ENCODE measurements at regions not wholly inside any gene's neighbourhood (a gene's known extent, or its start where the extent isn't known, plus 50 kb on each side); places are given as distances from the start of the nearest gene placed in this dataset.
"Not testable (repeated sequence)": the region's sequence is repeated elsewhere in the genome, so short reads cannot be mapped to it uniquely, and the experiment has no call there.

GRCh38 chr4:96952610-96953009, 1112.7 kb downstream of the PDHA2 start:
- DNase-seq (ENCODE audit: low read depth in 2 of 2), result no peak

DNA sequence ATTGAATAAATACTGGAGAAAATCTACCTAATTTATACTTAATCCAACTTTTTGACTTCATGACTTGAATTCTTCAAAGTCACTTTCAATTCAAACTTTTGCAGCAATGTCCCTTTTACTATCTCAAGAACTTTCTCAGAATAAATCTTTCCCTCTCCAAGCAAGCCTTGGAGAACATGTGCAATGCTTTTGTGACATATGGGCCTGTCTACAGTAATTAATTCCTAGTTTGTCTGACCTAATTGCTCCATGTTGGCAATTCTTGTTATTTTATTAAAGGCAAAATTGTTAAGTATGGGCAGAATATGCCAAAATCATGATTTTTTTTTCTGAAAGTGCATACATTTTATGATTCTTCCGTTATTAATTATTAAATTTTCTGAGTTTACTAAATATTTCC, 1115.3 kb downstream of the PDHA2 start:
- DNase-seq (ENCODE audit: low read depth in 2 of 2), result no peak

GRCh38 chr4:96955691-96956090, 1115.8 kb downstream of the PDHA2 start:
- no peak for DNase-seq (ENCODE audit: low read depth in 2 of 2)

DNA sequence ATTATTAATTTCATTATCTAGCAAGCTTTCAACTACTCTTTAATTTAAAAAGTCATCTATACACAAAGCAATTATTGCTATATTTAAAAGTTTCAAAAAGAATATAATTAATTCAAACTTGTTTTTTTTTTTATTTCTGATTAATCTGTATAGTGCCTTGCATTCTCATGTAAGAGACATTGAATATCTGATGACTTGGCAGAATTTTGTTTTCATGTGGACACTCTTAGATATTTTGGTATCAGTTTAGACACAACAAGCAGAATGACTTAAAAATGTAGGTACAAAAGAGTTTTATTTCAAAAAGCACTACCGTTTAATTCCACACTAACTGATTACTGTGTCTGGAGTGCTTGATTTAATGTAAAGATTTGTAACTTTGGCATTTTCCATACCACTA, 1129.6 kb downstream of the PDHA2 start:
- no peak for DNase-seq (ENCODE audit: low read depth in 2 of 2)

DNA sequence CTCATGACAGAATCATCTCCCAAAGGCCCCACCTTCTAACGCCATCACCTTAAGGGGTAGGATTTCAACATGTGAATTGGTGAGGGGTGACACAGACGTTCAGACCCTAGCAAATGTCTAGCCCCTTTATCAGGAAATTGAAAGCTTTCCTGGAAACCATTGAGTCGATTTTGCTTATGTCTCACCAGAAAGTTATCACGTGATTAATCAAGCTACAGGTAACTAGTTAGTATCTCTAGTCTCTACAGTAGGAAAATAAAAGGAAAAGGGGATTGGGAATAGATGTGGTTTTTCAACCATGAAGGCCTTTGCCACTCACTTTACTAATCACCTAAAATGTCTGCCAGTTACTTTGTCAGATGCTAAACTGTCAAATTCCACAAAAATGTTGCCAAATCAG, 1133.0 kb downstream of the PDHA2 start:
- DNase-seq (ENCODE audit: low read depth in 2 of 2), result no peak

GRCh38 chr4:96974295-96974694, 1134.4 kb downstream of the PDHA2 start:
- DNase-seq (ENCODE audit: low read depth in 2 of 2), result no peak

- DNase-seq (ENCODE audit: low read depth in 2 of 2), result no peak
Measured at GRCh38 chr4:96983830-96984229, 1143.9 kb downstream of the PDHA2 start.

DNA sequence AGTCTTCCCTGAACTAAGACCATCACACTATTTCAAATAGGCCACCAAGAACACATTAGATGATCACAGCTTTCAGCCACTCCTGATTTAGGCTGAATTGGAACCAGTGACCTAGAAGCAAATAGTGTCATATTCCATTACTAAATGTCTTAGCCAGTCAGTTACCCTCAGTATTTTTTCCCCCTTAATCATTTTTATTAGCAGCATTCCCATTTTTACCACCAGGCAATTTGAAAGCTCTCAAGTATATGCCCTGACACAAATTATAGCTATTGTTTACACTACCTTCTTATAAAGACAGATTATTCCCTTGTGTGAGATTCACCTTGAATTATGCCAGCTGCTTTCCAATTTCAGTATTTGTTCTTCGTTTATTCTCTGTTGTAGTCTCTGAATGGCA, 1146.9 kb downstream of the PDHA2 start:
- no peak for DNase-seq (ENCODE audit: low read depth in 2 of 2)

GRCh38 chr4:96991083-96991482, 1151.2 kb downstream of the PDHA2 start:
- no peak for DNase-seq (ENCODE audit: low read depth in 2 of 2)

GRCh38 chr4:96992443-96992842, 1150.8 kb downstream of the STPG2 start:
- no peak for DNase-seq (ENCODE audit: low read depth in 2 of 2)

- no peak for DNase-seq (ENCODE audit: low read depth in 2 of 2)
Measured at GRCh38 chr4:96993560-96993959, 1149.7 kb downstream of the STPG2 start.

DNA sequence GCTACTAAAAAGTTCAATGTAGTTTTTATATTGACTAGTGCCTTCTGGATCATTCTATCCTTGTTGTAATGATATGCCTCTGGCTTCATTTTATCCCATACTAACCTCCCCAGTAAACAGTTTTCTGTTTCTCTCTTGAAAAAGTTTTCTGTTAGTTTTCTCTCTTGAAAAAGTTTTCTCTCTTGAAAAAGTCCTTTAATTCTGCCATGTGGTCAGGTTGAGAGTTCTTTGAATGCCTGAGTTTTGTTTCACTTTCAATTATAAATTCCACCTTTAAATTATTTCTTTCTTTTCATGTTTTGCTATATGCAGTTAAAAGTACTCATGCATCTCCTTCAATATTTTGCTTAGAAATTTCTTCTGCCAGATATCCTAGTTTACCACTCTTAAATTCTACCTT, 1139.6 kb downstream of the STPG2 start:
- no peak for DNase-seq (ENCODE audit: low read depth in 2 of 2)

DNA sequence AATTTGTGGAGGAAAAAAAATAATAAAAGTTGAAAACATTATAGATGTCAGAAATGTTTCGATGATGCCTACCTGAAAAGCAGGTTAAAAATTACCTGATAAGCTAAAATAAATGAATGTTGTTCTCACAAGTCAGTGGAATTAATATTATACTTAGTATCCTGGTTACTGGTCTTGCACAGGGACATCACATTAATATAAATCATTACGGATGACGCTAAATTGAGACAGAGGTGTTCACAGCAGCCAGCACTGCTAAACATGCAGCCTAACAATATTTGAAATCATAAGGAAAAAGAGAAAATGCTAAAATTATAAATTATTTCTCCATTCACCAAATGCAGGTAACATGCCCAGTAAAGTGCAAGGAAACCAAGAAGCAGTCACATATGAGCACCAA, 1130.0 kb downstream of the STPG2 start:
- DNase-seq (ENCODE audit: low read depth in 2 of 2), result no peak

GRCh38 chr4:97013711-97014110, 1129.6 kb downstream of the STPG2 start:
- DNase-seq (ENCODE audit: low read depth in 2 of 2), result no peak

GRCh38 chr4:97015301-97015700, 1128.0 kb downstream of the STPG2 start:
- DNase-seq (ENCODE audit: low read depth in 2 of 2), result no peak

- no peak for DNase-seq (ENCODE audit: low read depth in 2 of 2)
Measured at GRCh38 chr4:97016186-97016907, 1126.9 kb downstream of the STPG2 start.

DNA sequence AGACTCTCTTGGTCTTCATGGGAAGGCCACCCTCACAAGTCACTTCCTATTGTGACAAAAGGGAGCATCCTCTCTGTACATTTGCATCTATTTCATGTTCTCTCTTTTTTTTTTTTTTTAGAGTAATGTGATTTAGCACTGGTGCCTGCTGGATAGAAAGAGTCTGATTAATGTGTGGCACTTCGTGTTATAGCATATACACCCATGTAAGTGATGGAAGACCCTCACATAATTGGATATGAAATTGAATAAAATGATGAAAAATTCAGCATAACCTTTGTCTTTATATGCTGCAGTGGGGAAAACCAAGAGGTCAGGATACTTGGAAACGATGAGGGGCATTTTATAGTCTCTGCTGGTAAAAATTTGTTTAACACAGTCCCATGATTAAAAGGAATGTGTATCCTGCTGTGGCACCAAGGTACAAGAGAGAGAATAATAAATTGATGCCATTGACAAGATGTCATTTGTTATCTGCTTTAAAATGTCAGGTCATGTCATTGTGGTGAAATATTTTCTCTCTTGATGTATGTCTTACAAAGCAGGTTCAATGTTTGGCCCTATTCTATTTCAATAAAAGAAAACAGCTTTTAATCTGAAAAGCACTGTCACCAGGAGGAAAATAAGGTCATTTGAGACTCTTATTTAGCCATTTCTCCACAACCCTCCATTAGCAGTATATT, 1115.4 kb downstream of the STPG2 start:
- DNase-seq (ENCODE audit: low read depth in 2 of 2), result no peak

GRCh38 chr4:97028785-97029184, 1114.5 kb downstream of the STPG2 start:
- DNase-seq (ENCODE audit: low read depth in 2 of 2), result no peak

- not testable (repeated sequence) for DNase-seq (ENCODE audit: low read depth in 2 of 2)
Measured at GRCh38 chr4:97037411-97038145, 1105.7 kb downstream of the STPG2 start.

- no peak for DNase-seq (ENCODE audit: low read depth in 2 of 2)
Measured at GRCh38 chr4:97038146-97038516, 1105.1 kb downstream of the STPG2 start.

DNA sequence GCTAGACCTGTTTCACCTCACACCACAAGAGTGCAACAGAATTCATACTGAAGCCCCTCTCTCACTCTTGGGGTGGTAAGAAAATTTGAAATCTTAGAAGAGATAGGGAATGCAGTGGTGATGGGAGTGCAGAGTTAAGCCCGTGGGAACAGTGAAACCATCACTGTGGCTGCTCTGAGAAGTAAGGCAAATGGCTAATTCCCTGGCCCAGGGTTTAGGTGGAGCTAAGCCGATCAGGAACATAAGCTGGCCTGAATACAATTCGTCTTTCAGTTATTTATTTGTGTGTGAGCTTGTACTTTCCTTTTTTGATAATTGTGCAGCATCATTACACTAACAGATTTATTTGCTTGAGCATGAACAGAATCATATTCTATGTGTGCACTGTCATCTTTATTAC, 1070.6 kb downstream of the STPG2 start:
- no peak for DNase-seq (ENCODE audit: low read depth in 2 of 2)

GRCh38 chr4:97073194-97073593, 1070.1 kb downstream of the STPG2 start:
- no peak for DNase-seq (ENCODE audit: low read depth in 2 of 2)

DNA sequence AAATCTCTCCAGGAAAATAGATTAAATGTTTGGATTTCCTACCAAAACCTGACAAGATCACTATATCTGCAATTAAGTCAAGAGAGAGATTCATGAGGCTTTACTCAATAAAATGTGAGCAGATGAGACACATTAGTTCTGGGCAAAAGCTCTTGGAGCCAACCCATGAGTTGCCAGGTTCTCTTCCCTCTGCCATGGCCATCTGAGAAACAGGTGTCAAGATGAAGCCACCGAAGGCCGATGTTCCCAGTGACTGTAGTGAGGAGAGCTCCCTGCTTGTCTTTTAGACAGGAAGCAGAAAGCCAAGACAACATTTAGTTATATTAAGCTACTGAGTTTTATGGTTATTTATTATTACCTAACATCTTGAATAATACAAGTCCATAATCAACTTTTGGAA, 1068.7 kb downstream of the STPG2 start:
- no peak for DNase-seq (ENCODE audit: low read depth in 2 of 2)

Data from dermis microvascular lymphatic vessel endothelial cell (primary cell).